Natural killer cell (primary cell): ENCODE measurements at regions not wholly inside any gene's neighbourhood (a gene's known extent, or its start where the extent isn't known, plus 50 kb on each side); places are given as distances from the start of the nearest gene placed in this dataset.

Source experiments
- ATAC-seq, 3 donors: fragments of 150-1000 bp in 2 of 3; fragments of 200-7000 bp in 1 of 3; cut with Tn5 transposase; 1 replicate in 1 of 3; 2 replicates in 2 of 3; pipeline ENCODE4 v1.10.0; 2021; ENCODE audit warnings: mild to moderate bottlenecking in 2 of 3, moderate library complexity in 2 of 3
- DNase-seq, 2 donors: peaks; one replicate each; pipeline versions ENCODE4 v3.0.0 to v3.0.0-alpha.2; 2013 to 2021; ENCODE audit warnings: mixed read lengths in 1 of 2
- H3K27ac ChIP-seq: one replicate; pipeline ENCODE4 v1.5.1; 2013; ENCODE audit warnings: mild to moderate bottlenecking, low read length
- H3K27me3 ChIP-seq: one replicate; pipeline ENCODE4 v1.6.1; 2013; ENCODE audit warnings: low read length; ENCODE audit not compliant: control insufficient read depth, insufficient read depth
- H3K36me3 ChIP-seq: one replicate; pipeline ENCODE4 v1.6.1; 2013; ENCODE audit warnings: low read length; ENCODE audit not compliant: control insufficient read depth, insufficient read depth
- H3K4me1 ChIP-seq: one replicate; pipeline ENCODE4 v1.6.1; 2013; ENCODE audit warnings: low read length; ENCODE audit not compliant: control insufficient read depth, insufficient read depth
- H3K4me3 ChIP-seq: one replicate; pipeline ENCODE4 v1.5.1; 2013; ENCODE audit warnings: low read length
- H3K9me3 ChIP-seq: one replicate; pipeline ENCODE4 v1.6.1; 2013; ENCODE audit warnings: low read length; ENCODE audit not compliant: control insufficient read depth, insufficient read depth
- H3K27ac Mint-ChIP-seq, 2 donors: one replicate each; pipeline ENCODE4 v1.8.0; 2022; ENCODE audit warnings: mild to moderate bottlenecking in 2 of 2, mixed read lengths in 2 of 2, moderate library complexity in 1 of 2
- H3K27me3 Mint-ChIP-seq, 2 donors: one replicate each; pipeline ENCODE4 v1.8.0; 2022; ENCODE audit warnings: low read depth in 2 of 2, mixed read lengths in 2 of 2
- H3K36me3 Mint-ChIP-seq: one replicate; pipeline ENCODE4 v1.8.0; 2022; ENCODE audit warnings: mixed read lengths
- H3K4me1 Mint-ChIP-seq, 2 donors: one replicate each; pipeline ENCODE4 v1.8.0; 2022; ENCODE audit warnings: mixed read lengths in 2 of 2
- H3K4me3 Mint-ChIP-seq: one replicate; pipeline ENCODE4 v1.8.0; 2022; ENCODE audit warnings: mild to moderate bottlenecking, moderate library complexity, mixed read lengths
- H3K9me3 Mint-ChIP-seq, 2 donors: one replicate each; pipeline ENCODE4 v1.8.0; 2022; ENCODE audit warnings: mixed read lengths in 2 of 2
- WGBS: methylation state at CpG from one replicate; pipeline ENCODE4 v1.1.7; 2013; ENCODE audit warnings: missing lambda C conversion rate; ENCODE audit not compliant: insufficient coverage; 5-methylcytosine and 5-hydroxymethylcytosine counted together
- intact Hi-C: fragments of 100-400 bp; cut with micrococcal nuclease; formaldehyde crosslinking; loops from one replicate; pipeline ENCODE4 v1.14.2; 2022
- TF ChIP-seq, protein P1 (sequence below): fragments of 200-600 bp; IDR thresholded peaks from one replicate; pipeline ENCODE4 v1.8.0; 2022; ENCODE audit warnings: antibody characterized with exemption

DNA sequence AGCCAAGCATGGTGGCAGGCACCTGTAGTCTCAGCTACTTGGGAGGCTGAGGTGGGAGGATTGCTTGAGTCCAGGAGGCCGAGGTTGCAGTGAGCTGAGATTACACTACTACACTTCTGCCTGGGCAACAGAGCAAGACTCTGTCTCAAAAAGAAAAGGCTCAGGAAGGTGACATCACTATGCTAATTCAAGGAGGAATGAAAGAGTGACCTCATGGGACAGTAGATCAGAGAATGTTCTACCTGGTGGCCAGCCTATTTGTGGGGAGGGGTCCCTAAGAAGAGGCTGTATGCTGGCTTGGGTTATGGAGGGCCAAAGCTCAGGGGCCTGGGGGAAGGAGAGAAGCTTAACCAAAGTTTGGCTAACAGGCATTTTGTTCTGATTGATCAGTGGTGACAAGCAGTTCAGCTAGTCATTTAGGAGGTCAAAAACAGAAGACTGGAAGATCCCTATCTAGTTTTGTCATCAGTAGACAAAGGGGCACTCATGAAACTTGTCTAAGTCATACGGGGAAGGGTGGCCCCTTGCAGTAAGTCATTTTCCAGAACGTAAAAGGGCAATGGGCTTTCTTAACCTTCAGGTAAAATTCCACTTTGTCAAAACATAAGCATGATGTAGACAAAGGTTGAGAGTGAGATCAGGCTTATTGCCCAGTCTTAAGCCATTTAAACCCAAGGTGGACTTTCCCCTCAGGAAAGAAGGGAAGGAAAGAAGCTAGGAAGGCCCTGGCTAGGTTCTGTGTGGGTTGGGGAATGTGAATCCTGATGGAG, 60.8 kb upstream of the EEA1 start:
- Mint-ChIP-seq H3K27ac (no peak overlapping the region), H3K4me3 (no peak overlapping the region), H3K36me3 (no peaks in the 10 kb centered on the region), H3K4me1 (peaks cover 0 to 4% of the 10 kb centered on the region in 2 donors), H3K9me3 (no peaks in the 10 kb centered on the region), H3K27me3 (peaks cover 6 to 16% of the 10 kb centered on the region in 2 donors)
- Histone ChIP-seq H3K9me3 (no peaks in the 10 kb centered on the region), H3K4me1 (peaks cover 5% of the 10 kb centered on the region), H3K36me3 (no peaks in the 10 kb centered on the region), H3K27ac (no peak overlapping the region), H3K4me3 (no peak overlapping the region), H3K27me3 (no peaks in the 10 kb centered on the region)
- intact Hi-C loops: loop anchor here (5.0 to 10.0 kb wide), 2 partner anchors 205 to 1112 kb away; no protein-coding TSS in a partner anchor
- TF ChIP-seq, protein P1, sequence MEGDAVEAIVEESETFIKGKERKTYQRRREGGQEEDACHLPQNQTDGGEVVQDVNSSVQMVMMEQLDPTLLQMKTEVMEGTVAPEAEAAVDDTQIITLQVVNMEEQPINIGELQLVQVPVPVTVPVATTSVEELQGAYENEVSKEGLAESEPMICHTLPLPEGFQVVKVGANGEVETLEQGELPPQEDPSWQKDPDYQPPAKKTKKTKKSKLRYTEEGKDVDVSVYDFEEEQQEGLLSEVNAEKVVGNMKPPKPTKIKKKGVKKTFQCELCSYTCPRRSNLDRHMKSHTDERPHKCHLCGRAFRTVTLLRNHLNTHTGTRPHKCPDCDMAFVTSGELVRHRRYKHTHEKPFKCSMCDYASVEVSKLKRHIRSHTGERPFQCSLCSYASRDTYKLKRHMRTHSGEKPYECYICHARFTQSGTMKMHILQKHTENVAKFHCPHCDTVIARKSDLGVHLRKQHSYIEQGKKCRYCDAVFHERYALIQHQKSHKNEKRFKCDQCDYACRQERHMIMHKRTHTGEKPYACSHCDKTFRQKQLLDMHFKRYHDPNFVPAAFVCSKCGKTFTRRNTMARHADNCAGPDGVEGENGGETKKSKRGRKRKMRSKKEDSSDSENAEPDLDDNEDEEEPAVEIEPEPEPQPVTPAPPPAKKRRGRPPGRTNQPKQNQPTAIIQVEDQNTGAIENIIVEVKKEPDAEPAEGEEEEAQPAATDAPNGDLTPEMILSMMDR: no peak
- no peak for ATAC-seq
- DNase-seq: no peak
- 61% methylated on average over 3 of the region's 3 CpGs for WGBS

DNA sequence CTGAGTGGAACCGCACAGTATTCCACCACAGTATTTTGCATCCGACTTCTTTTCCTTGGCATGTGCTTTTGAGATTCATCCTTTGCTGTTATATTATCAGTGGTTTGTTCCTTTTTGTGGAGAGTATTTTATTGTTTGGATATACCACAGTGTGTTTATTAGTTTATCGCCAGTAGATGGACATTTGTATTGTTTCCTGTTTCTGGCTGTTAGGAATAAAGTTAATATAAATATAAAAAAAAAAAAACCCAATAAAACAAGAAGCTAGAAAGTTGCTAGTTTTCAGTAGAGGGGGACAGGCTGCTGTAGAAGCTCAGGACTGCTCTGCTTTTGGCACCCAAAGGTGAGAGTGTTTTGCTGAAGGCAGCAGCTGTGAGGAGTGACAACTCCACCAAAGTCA, 62.0 kb upstream of the EEA1 start:
- ATAC-seq: no peak
- Histone ChIP-seq H3K9me3 (no peaks in the 10 kb centered on the region), H3K27ac (no peak overlapping the region), H3K27me3 (no peaks in the 10 kb centered on the region), H3K4me3 (no peak overlapping the region), H3K36me3 (no peaks in the 10 kb centered on the region), H3K4me1 (peaks cover 5% of the 10 kb centered on the region)
- H3K9me3 Mint-ChIP-seq: no peaks in the 10 kb centered on the region
- WGBS: 93% methylated on average over 2 of the region's 3 CpGs
- H3K4me3 Mint-ChIP-seq: no peak overlapping the region
- peaks cover 6 to 25% of the 10 kb centered on the region in 2 donors for H3K27me3 Mint-ChIP-seq
- H3K27ac Mint-ChIP-seq: no peak overlapping the region
- TF ChIP-seq, protein P1: no peak
- intact Hi-C loops: no loop called here
- peaks cover 0 to 4% of the 10 kb centered on the region in 2 donors for H3K4me1 Mint-ChIP-seq
- H3K36me3 Mint-ChIP-seq: no peaks in the 10 kb centered on the region
- DNase-seq: no peak

DNA sequence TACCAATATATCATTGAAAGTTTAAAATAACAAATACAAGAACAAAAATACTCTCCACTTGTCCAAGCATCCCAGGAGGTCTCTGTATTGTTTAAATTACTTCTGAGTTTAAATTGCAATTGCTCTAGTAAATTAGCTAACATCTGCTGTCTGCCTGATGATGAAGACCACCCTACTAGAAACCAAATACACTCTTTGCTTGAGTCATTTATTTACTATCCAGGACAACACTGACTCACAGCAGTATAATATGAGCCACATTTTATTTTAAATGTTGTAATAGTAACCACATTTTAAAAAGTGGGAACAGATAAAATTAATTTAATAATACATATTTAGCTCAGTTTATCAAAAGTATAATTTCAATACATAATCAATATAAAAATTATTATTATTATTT, 62.9 kb upstream of the EEA1 start:
- intact Hi-C loops: no loop called here
- H3K4me3 ChIP-seq: no peak overlapping the region
- Mint-ChIP-seq H3K36me3 (no peaks in the 10 kb centered on the region), H3K27ac (no peak overlapping the region), H3K9me3 (no peaks in the 10 kb centered on the region), H3K4me3 (no peak overlapping the region), H3K27me3 (peaks cover 6 to 23% of the 10 kb centered on the region in 2 donors), H3K4me1 (peaks cover 0 to 4% of the 10 kb centered on the region in 2 donors)
- no peaks in the 10 kb centered on the region for H3K36me3 ChIP-seq
- H3K9me3 ChIP-seq: no peaks in the 10 kb centered on the region
- no peaks in the 10 kb centered on the region for H3K27me3 ChIP-seq
- no peak overlapping the region for H3K27ac ChIP-seq
- H3K4me1 ChIP-seq: peaks cover 5% of the 10 kb centered on the region
- ATAC-seq (no peak), DNase-seq (no peak)
- TF ChIP-seq, protein P1: no peak

DNA sequence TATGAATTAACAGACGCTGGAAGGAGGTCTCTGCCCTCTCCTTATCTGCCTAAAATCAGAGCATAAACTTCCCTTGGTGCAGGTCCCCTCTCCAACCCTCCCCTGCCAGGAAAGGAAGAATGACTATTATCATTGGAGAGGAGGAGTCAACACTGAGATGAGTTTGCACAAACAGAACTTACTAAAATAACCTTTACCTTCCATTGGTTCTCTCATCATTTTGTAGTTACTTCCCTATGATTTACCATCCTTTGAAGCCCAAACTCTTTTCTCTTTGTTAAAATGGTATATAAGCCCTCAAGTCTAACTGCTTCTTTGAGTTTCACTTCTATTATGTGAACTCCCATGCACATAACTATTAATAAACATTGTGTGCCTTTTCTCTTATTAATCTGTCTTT, 64.2 kb upstream of the EEA1 start:
- TF ChIP-seq, protein P1: no peak
- Mint-ChIP-seq H3K27me3 (peaks cover 6 to 15% of the 10 kb centered on the region in 2 donors), H3K27ac (no peak overlapping the region), H3K4me3 (no peak overlapping the region), H3K9me3 (no peaks in the 10 kb centered on the region), H3K4me1 (no peaks in the 10 kb centered on the region), H3K36me3 (no peaks in the 10 kb centered on the region)
- no peaks in the 10 kb centered on the region for H3K9me3 ChIP-seq
- intact Hi-C loops: no loop called here
- no peak overlapping the region for H3K27ac ChIP-seq
- DNase-seq (no peak), ATAC-seq (no peak)
- H3K4me1 ChIP-seq: no peaks in the 10 kb centered on the region
- no CpG with 5 or more reads among the region's 1 CpG for WGBS
- H3K36me3 ChIP-seq: no peaks in the 10 kb centered on the region
- no peak overlapping the region for H3K4me3 ChIP-seq
- no peaks in the 10 kb centered on the region for H3K27me3 ChIP-seq
